Stimulated activated memory B cell treated with anti-CD40 and anti-IgM and Interleukin-4, amounts not matched to agents 10 μg/mL and 1 μg/mL and 100 μg/mL, for 72 hours (primary cell): ENCODE measurements at regions not wholly inside any gene's neighbourhood (a gene's known extent, or its start where the extent isn't known, plus 50 kb on each side); places are given as distances from the start of the nearest gene placed in this dataset.

Experiments
- ATAC-seq: fragments of 150-1000 bp; cut with Tn5 transposase; 2 replicates; pipeline ENCODE4 v1.10.0; 2021
- H3K27ac Mint-ChIP-seq: one replicate; pipeline ENCODE4 v1.8.0; 2022; ENCODE audit warnings: mild to moderate bottlenecking, mixed read lengths
- H3K27me3 Mint-ChIP-seq: one replicate; pipeline ENCODE4 v1.8.0; 2022; ENCODE audit warnings: mixed read lengths
- H3K36me3 Mint-ChIP-seq: one replicate; pipeline ENCODE4 v1.8.0; 2022; ENCODE audit warnings: mixed read lengths
- H3K4me1 Mint-ChIP-seq: one replicate; pipeline ENCODE4 v1.8.0; 2022; ENCODE audit warnings: mixed read lengths
- H3K4me3 Mint-ChIP-seq: one replicate; pipeline ENCODE4 v1.8.0; 2022; ENCODE audit warnings: mild to moderate bottlenecking, moderate library complexity, mixed read lengths
- H3K9me3 Mint-ChIP-seq: one replicate; pipeline ENCODE4 v1.8.0; 2022; ENCODE audit warnings: mixed read lengths

DNA sequence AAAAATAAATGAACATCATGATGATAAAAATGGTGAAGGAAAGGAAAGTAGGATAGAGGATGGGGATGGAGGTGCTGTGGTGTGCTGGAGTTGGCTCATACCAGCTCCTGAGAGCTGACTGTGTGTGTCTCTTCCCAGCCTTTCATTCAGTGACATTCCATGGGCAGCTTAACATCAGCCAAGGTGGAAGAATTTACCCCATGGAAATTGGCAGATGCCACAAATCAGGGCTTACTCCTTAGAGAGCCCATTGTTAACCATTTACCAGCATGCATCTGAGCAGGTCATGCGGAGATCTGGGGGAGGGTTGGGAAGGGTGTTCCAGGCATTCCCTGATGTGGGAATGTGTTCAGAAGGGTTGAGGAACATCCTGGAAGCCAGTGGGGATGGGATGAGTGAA is 164.7 kb upstream of the MYL2 start:
- H3K27ac Mint-ChIP-seq, result no peak overlapping the region

DNA sequence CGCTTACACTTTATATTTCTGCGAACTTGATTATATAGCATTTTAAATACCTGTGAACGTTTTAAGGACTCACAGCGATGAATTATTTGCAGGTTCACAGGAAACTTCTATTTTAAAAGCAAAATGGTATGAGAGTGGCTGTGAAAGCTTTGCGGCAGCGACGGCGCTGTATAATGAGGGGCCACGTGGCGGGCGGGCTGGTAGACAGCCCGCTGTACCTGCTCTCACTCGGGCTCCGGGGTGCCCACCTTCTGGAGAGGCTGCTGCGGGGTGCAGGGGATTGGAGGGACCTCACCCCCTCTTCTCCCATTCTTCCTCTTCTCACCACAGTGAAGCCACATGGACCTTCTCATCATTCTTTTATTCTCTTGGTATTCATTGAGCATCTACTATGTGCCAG is 164.2 kb upstream of the MYL2 start:
- no peaks in the 10 kb centered on the region for H3K36me3 Mint-ChIP-seq
- H3K4me1 Mint-ChIP-seq, result peaks cover 2% of the 10 kb centered on the region
- ATAC-seq, result no peak
- H3K27me3 Mint-ChIP-seq, result peaks cover 49% of the 10 kb centered on the region
- no peaks in the 10 kb centered on the region for H3K9me3 Mint-ChIP-seq
- H3K4me3 Mint-ChIP-seq, result no peak overlapping the region
- H3K27ac Mint-ChIP-seq, result no peak overlapping the region

More for the DNA sequence above, 164.7 kb upstream of the MYL2 start:
- H3K4me1 Mint-ChIP-seq, result peaks cover 6% of the 10 kb centered on the region
- no peaks in the 10 kb centered on the region for H3K9me3 Mint-ChIP-seq
- peaks cover 44% of the 10 kb centered on the region for H3K27me3 Mint-ChIP-seq
- H3K4me3 Mint-ChIP-seq, result no peak overlapping the region
- H3K36me3 Mint-ChIP-seq, result no peaks in the 10 kb centered on the region
- ATAC-seq, result no peak

DNA sequence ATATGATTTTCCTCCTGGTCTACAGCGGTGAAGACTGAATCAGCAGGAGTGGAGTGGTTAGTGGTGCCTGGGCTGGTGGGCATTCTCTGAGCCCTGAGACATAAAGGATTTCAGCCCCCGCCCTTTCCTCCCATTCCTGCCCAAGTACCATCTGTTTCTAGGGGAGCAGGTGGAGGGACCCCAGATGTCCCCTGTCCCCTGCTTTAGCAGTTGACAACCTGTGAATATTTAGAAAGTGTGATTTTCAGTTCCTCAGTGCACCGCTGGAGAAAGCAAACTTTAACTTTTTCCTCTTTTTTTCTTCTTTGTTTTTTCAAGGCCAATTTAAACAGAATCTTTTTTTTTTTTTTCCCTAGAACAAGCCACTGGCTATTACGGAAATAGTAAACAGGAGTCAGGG is 163.8 kb upstream of the MYL2 start:
- peaks cover 50% of the 10 kb centered on the region for H3K27me3 Mint-ChIP-seq
- no peak overlapping the region for H3K27ac Mint-ChIP-seq
- no peaks in the 10 kb centered on the region for H3K9me3 Mint-ChIP-seq
- no peak overlapping the region for H3K4me3 Mint-ChIP-seq
- H3K36me3 Mint-ChIP-seq, result no peaks in the 10 kb centered on the region
- no peaks in the 10 kb centered on the region for H3K4me1 Mint-ChIP-seq
- ATAC-seq, result no peak

- Mint-ChIP-seq H3K4me3 (no peak overlapping the region), H3K27ac (no peak overlapping the region), H3K27me3 (peaks cover 53% of the 10 kb centered on the region), H3K36me3 (no peaks in the 10 kb centered on the region), H3K4me1 (no peaks in the 10 kb centered on the region), H3K9me3 (no peaks in the 10 kb centered on the region)
- no peak for ATAC-seq
Observed at GRCh38 chr12:111081600-111081999, 161.2 kb upstream of the MYL2 start.

GRCh38 chr12:111078731-111079130 is 158.4 kb upstream of the MYL2 start:
- H3K27ac Mint-ChIP-seq, result no peak overlapping the region
- no peak overlapping the region for H3K4me3 Mint-ChIP-seq
- H3K36me3 Mint-ChIP-seq, result no peaks in the 10 kb centered on the region
- H3K27me3 Mint-ChIP-seq, result peaks cover 58% of the 10 kb centered on the region
- H3K9me3 Mint-ChIP-seq, result no peaks in the 10 kb centered on the region
- H3K4me1 Mint-ChIP-seq, result no peaks in the 10 kb centered on the region
- ATAC-seq, result no peak

DNA sequence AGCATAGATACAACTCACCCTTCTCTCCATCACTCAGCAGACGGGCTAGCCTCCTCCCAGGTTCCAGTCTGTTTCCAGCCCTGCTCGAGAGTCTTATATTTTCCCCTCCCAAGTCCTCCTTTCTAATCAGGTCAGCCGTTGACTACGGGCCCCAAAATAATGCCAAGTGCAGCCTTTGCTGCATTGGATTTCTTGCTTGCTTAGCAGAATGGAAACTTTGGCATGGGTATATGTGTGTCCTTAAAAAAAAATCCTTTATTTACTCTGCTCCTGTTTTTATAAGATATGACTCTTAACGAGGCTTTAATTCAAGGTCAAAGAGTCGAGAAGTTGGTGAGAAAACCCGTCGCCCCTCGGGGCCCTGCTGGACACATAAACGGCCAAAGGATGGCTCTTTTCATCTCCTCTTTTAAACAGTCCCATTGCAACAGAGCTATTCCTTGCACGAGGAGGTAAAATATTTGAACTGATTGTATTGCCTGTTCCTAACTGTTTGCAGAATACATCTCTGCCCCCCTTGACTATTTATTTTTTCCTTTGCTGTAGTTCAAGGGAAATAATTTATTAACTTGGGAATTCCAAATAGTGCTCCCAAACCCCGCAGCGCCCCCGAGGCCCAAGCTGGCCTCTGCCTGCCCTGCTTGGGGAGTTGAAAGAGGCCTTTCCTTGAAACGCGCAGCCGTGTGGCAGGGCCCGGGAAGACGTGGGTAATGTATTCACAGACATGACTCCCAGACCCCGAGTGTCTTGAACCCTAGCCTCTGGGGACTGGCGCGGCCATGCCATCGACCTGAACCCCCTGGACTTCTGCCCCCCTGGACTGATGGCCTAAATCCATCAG is 156.5 kb upstream of the MYL2 start:
- H3K36me3 Mint-ChIP-seq, result no peaks in the 10 kb centered on the region

DNA sequence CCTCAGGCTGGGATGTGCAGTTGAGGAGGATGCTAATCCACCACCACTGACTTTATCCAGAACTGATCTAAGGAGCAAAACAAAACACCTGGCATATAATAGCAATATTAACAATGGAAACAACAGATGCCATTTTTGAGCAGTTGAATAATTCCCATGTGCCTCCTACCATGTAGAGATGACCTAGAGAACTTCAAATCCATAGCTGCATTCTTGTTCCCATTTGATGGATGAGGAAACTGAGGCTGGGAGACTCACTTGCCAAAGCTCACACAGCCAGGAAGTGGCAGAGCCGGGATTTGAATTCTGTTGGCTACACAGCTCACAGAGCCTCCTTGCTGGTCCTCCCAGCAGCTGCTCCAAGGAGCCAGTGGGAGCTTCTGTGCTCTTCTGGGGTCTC is 155.8 kb upstream of the MYL2 start:
- Mint-ChIP-seq H3K4me1 (no peaks in the 10 kb centered on the region), H3K36me3 (no peaks in the 10 kb centered on the region), H3K27ac (no peak overlapping the region), H3K4me3 (no peak overlapping the region), H3K27me3 (peaks cover 51% of the 10 kb centered on the region), H3K9me3 (no peaks in the 10 kb centered on the region)
- ATAC-seq, result no peak

More for the DNA sequence above, 156.5 kb upstream of the MYL2 start:
- Mint-ChIP-seq H3K4me1 (no peaks in the 10 kb centered on the region), H3K27ac (no peak overlapping the region), H3K27me3 (peaks cover 51% of the 10 kb centered on the region), H3K9me3 (no peaks in the 10 kb centered on the region), H3K4me3 (no peak overlapping the region)
- ATAC-seq, result no peak

DNA sequence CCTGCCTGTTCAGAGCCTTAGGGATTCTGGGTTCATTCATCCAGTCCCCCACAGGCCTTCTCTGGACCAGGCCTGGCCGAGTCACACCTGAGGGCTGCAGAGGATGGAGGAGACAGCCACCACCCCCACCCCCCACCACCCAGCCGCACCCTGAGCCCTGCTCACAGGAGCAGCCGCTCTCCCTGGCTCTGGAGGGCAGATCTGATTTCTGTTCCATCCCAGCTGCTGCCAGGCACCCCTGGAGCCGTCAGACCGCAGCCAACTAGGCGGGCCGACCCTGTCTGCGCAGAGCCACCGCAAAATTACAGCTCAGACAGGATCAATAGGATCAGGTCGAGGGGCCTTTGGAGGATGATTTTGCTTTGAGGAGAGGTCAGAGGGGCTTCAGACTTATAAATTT is 154.6 kb upstream of the MYL2 start:
- no peaks in the 10 kb centered on the region for H3K4me1 Mint-ChIP-seq
- no peaks in the 10 kb centered on the region for H3K36me3 Mint-ChIP-seq
- H3K27me3 Mint-ChIP-seq, result peaks cover 55% of the 10 kb centered on the region
- no peaks in the 10 kb centered on the region for H3K9me3 Mint-ChIP-seq
- ATAC-seq, result no peak
- H3K4me3 Mint-ChIP-seq, result no peak overlapping the region
- H3K27ac Mint-ChIP-seq, result no peak overlapping the region

GRCh38 chr12:111074559-111074958 is 154.2 kb upstream of the MYL2 start:
- Mint-ChIP-seq H3K4me1 (no peaks in the 10 kb centered on the region), H3K36me3 (no peaks in the 10 kb centered on the region), H3K9me3 (no peaks in the 10 kb centered on the region), H3K27me3 (peaks cover 55% of the 10 kb centered on the region), H3K27ac (no peak overlapping the region), H3K4me3 (no peak overlapping the region)
- no peak for ATAC-seq

DNA sequence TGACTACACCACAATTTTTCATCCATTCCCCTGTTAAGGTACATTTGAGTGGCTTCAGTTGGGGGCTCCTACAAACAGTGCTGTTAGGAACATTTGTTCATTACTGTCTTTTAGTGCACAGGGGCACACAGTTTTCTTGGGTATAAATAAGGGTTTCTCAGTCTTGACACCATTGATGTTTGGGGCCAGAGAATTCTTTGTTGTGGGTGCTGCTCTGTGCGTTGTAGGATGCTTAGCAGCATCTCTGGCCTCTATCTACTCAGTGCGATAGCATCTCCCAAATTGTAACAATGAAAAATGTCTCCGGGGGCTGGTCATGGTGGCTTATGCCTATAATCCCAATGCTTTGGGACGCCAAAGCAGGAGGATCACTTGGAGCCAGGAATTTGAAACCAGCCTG is 153.0 kb upstream of the MYL2 start:
- ATAC-seq, result no peak
- no peaks in the 10 kb centered on the region for H3K36me3 Mint-ChIP-seq

DNA sequence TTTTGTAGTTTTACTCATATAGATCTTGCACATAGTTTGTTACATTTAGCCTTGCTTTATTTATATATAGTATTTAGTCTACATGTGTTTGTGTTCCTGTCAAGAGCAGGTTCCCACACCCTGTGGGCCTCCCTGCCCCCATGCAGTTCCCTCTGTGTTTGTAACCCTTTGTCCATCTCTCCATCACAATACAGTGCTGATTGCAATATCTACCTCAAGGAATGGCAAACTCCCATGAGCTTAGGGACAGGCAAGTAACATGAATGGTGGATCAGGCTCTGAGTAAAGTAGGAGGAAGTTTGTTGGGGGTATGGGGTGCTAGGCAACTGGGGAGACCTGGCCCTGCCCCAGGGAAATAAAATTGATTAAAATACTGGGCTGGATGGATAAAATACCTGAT is 151.9 kb upstream of the MYL2 start:
- Mint-ChIP-seq H3K27ac (no peak overlapping the region), H3K9me3 (no peaks in the 10 kb centered on the region), H3K4me1 (no peaks in the 10 kb centered on the region), H3K36me3 (no peaks in the 10 kb centered on the region), H3K27me3 (peaks cover 72% of the 10 kb centered on the region), H3K4me3 (no peak overlapping the region)
- no peak for ATAC-seq

More for the DNA sequence above, 153.0 kb upstream of the MYL2 start:
- H3K9me3 Mint-ChIP-seq, result no peaks in the 10 kb centered on the region
- H3K4me3 Mint-ChIP-seq, result no peak overlapping the region
- peaks cover 66% of the 10 kb centered on the region for H3K27me3 Mint-ChIP-seq
- no peaks in the 10 kb centered on the region for H3K4me1 Mint-ChIP-seq
- H3K27ac Mint-ChIP-seq, result no peak overlapping the region

- Mint-ChIP-seq H3K4me1 (no peaks in the 10 kb centered on the region), H3K4me3 (no peak overlapping the region), H3K36me3 (no peaks in the 10 kb centered on the region)
Observed at GRCh38 chr12:111069886-111070285, 149.5 kb upstream of the MYL2 start.

GRCh38 chr12:111068290-111068689 is 147.9 kb upstream of the MYL2 start:
- ATAC-seq, result no peak
- Mint-ChIP-seq H3K4me3 (no peak overlapping the region), H3K27me3 (peaks cover 51% of the 10 kb centered on the region)

More at GRCh38 chr12:111069886-111070285, 149.5 kb upstream of the MYL2 start:
- ATAC-seq, result no peak
- no peaks in the 10 kb centered on the region for H3K9me3 Mint-ChIP-seq
- no peak overlapping the region for H3K27ac Mint-ChIP-seq
- H3K27me3 Mint-ChIP-seq, result peaks cover 52% of the 10 kb centered on the region

DNA sequence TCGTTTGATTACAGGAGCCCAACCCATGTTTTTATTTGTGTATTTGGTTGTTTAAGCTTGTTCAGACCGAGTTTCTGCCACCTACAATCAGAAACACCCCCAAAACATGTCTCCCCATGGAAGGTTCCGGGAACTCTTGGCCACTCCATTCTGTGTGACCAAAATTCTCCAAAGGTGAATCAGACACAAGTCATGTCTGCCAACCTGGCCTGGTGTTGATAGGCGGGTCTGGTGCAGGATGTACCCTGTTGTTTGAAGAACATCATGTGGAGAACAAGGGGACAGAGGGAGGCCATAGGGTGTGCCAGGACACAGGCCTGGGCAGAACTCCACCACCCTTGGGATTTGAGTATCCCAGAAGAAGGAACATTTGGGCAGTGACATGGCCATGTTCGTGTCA is 147.1 kb upstream of the MYL2 start:
- ATAC-seq, result no peak
- Mint-ChIP-seq H3K9me3 (no peaks in the 10 kb centered on the region), H3K27ac (no peak overlapping the region), H3K36me3 (no peaks in the 10 kb centered on the region), H3K4me1 (no peaks in the 10 kb centered on the region), H3K27me3 (peaks cover 46% of the 10 kb centered on the region), H3K4me3 (no peak overlapping the region)

More at GRCh38 chr12:111068290-111068689, 147.9 kb upstream of the MYL2 start:
- no peaks in the 10 kb centered on the region for H3K9me3 Mint-ChIP-seq
- H3K36me3 Mint-ChIP-seq, result no peaks in the 10 kb centered on the region
- H3K4me1 Mint-ChIP-seq, result no peaks in the 10 kb centered on the region
- no peak overlapping the region for H3K27ac Mint-ChIP-seq

DNA sequence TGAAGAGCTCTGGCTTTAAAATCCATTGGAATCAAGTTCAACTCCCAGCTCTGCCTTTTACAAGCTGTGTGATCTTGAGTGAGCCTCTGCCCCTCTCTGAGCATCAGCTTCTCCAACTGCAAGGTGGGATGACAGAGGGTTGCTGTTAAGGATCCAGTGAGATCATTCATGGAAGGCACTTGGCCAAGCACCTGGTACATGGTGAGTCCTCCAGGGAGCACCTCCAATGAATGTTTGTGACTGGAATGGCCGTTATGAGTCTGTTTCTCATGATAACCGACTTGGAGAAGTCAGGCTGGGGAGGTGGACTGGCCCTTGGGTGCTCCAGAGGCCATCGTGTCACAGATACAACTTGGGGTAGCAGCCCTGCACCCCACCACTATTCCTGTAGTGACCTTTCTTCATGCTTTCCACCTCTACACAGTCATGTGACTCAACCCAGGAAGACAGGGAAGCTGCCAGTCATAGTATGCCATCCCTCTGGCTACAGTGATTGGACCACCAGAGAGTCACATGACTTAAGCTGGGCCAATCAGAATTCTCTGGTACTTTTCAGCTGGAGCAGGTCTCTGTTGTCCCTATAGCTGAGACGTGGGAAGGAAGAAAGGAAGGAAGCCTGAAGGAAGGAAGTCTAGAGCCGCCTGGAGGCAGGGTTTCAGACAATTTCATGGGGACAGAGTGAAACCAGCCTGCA is 146.5 kb upstream of the MYL2 start:
- no peak for ATAC-seq
- Mint-ChIP-seq H3K27ac (no peak overlapping the region), H3K9me3 (no peaks in the 10 kb centered on the region), H3K27me3 (peaks cover 40% of the 10 kb centered on the region), H3K4me3 (no peak overlapping the region), H3K36me3 (no peaks in the 10 kb centered on the region), H3K4me1 (no peaks in the 10 kb centered on the region)

DNA sequence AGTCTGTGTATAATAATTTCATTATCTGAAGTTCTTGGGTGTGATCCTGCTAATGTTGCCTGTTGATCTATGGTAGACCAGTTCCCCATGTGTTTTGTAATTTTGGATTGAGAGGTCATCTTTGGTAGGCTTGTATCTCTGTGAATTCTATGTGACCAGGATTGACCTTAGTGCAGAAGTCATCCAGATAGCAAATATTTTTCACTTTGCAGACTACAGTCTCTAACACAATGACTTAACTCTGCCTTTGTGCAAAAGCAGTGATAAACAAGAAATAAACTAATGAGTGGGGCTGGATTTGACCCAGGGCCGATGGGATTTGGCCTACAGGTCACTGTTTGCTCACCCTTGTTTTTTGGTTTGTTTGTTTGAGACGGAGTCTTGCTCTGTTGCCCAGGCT is 144.6 kb upstream of the MYL2 start:
- no peak overlapping the region for H3K27ac Mint-ChIP-seq
- ATAC-seq, result no peak
- no peaks in the 10 kb centered on the region for H3K36me3 Mint-ChIP-seq

More for the DNA sequence above, 144.6 kb upstream of the MYL2 start:
- Mint-ChIP-seq H3K4me1 (no peaks in the 10 kb centered on the region), H3K9me3 (no peaks in the 10 kb centered on the region), H3K27me3 (peaks cover 21% of the 10 kb centered on the region), H3K4me3 (no peak overlapping the region)
